GM13976 (cell line): ENCODE measurements at regions not wholly inside any gene's neighbourhood (a gene's known extent, or its start where the extent isn't known, plus 50 kb on each side); places are given as distances from the start of the nearest gene placed in this dataset.

Experiments
- DNase-seq: peaks from one replicate; pipeline ENCODE4 v3.0.0; 2012; ENCODE audit warnings: low spot score
- CTCF ChIP-seq: IDR thresholded peaks from 2 replicates; pipeline ENCODE4 v1.5.1; 2012; ENCODE audit warnings: borderline replicate concordance, mild to moderate bottlenecking; ENCODE audit not compliant: insufficient read depth; ENCODE audit errors: extremely low read depth, missing control alignments, control extremely low read depth
- in situ Hi-C: fragments of 300-500 bp; cut with MboI; formaldehyde crosslinking; loops from one replicate; pipeline ENCODE4 v1.12.0; 2022; ENCODE audit warnings: low sequenced_read_pairs, mixed read lengths, inconsistent platforms; ENCODE audit not compliant: unreplicated experiment

- DNase-seq = no peak
- in situ Hi-C loops = no loop called here
- no peak for TF ChIP-seq CTCF
Observed at GRCh38 chr14:55892906-55893305, 225.3 kb upstream of the PELI2 start.

GRCh38 chr14:55893705-55894104, 224.5 kb upstream of the PELI2 start:
- no peak for TF ChIP-seq CTCF
- no peak for DNase-seq
- in situ Hi-C loops = no loop called here

- TF ChIP-seq CTCF = no peak
- no peak for DNase-seq
- in situ Hi-C loops = no loop called here
Observed at GRCh38 chr14:55897031-55897430, 221.2 kb upstream of the PELI2 start.

GRCh38 chr14:55898938-55899337, 219.3 kb upstream of the PELI2 start:
- no peak for DNase-seq
- TF ChIP-seq CTCF = no peak
- in situ Hi-C loops = no loop called here

- in situ Hi-C loops = no loop called here
- TF ChIP-seq CTCF = no peak
Observed at GRCh38 chr14:55899531-55899930, 218.7 kb upstream of the PELI2 start.

GRCh38 chr14:55900749-55901148, 217.5 kb upstream of the PELI2 start:
- in situ Hi-C loops = no loop called here
- DNase-seq = no peak
- TF ChIP-seq CTCF = no peak

More at GRCh38 chr14:55899531-55899930, 218.7 kb upstream of the PELI2 start:
- DNase-seq = no peak

- DNase-seq = no peak
- no peak for TF ChIP-seq CTCF
- in situ Hi-C loops = no loop called here
Observed at GRCh38 chr14:55901291-55901690, 216.9 kb upstream of the PELI2 start.
